Glomerular visceral epithelial cell (primary cell): ENCODE measurements at regions not wholly inside any gene's neighbourhood (a gene's known extent, or its start where the extent isn't known, plus 50 kb on each side); places are given as distances from the start of the nearest gene placed in this dataset.
A peak's percentile ranks its signal among the peaks of the same experiment; 100 is the strongest.
"Not testable (repeated sequence)": the region's sequence is repeated elsewhere in the genome, so short reads cannot be mapped to it uniquely, and the experiment has no call there.

ENCODE experiments used
- DNase-seq: peaks from one replicate; pipeline ENCODE4 v3.0.0-alpha.2; 2016; ENCODE audit errors: extremely low spot score

GRCh38 chr5:18455521-18455920 is 821.3 kb downstream of the TAF11L14 start:
- DNase-seq: no peak

- no peak for DNase-seq
Observed at GRCh38 chr5:18457255-18457654, 823.0 kb downstream of the TAF11L14 start.

GRCh38 chr5:18461766-18462165 is 827.5 kb downstream of the TAF11L14 start:
- DNase-seq: no peak

GRCh38 chr5:18465833-18466681 is 831.8 kb downstream of the TAF11L14 start:
- peak; percentile 55 for DNase-seq

GRCh38 chr5:18466731-18467130 is 832.5 kb downstream of the TAF11L14 start:
- no peak for DNase-seq

GRCh38 chr5:18471791-18472190 is 837.5 kb downstream of the TAF11L14 start:
- not testable (repeated sequence) for DNase-seq

GRCh38 chr5:18483451-18483850 is 849.2 kb downstream of the TAF11L14 start:
- DNase-seq: peak; percentile 19

GRCh38 chr5:18487928-18488480 is 853.7 kb downstream of the TAF11L14 start:
- DNase-seq: no peak

- DNase-seq: no peak
Observed at GRCh38 chr5:18489703-18490102, 855.4 kb downstream of the TAF11L14 start.

- DNase-seq: no peak
Observed at GRCh38 chr5:18491349-18491748, 857.1 kb downstream of the TAF11L14 start.

- DNase-seq: no peak
Observed at GRCh38 chr5:18495157-18495556, 860.9 kb downstream of the TAF11L14 start.

GRCh38 chr5:18496041-18496440 is 861.8 kb downstream of the TAF11L14 start:
- no peak for DNase-seq

- DNase-seq: no peak
Observed at GRCh38 chr5:18497089-18497488, 862.8 kb downstream of the TAF11L14 start.

GRCh38 chr5:18503797-18504328 is 869.6 kb downstream of the TAF11L14 start:
- DNase-seq: no peak

- no peak for DNase-seq
Observed at GRCh38 chr5:18507114-18507513, 872.9 kb downstream of the TAF11L14 start.

GRCh38 chr5:18517641-18518380 is 883.6 kb downstream of the TAF11L14 start:
- DNase-seq: no peak

- no peak for DNase-seq
Observed at GRCh38 chr5:18523380-18523779, 889.1 kb downstream of the TAF11L14 start.

- no peak for DNase-seq
Observed at GRCh38 chr5:18526792-18527405, 892.6 kb downstream of the TAF11L14 start.

- no peak for DNase-seq
Observed at GRCh38 chr5:18533137-18533536, 898.9 kb downstream of the TAF11L14 start.

- no peak for DNase-seq
Observed at GRCh38 chr5:18534119-18534518, 899.9 kb downstream of the TAF11L14 start.

GRCh38 chr5:18535753-18536152 is 901.5 kb downstream of the TAF11L14 start:
- not testable (repeated sequence) for DNase-seq

GRCh38 chr5:18544421-18544820 is 910.2 kb downstream of the TAF11L14 start:
- DNase-seq: no peak
